GM19351 (cell line): ENCODE measurements at regions not wholly inside any gene's neighbourhood (a gene's known extent, or its start where the extent isn't known, plus 50 kb on each side); places are given as distances from the start of the nearest gene placed in this dataset.
A peak's percentile ranks its signal among the peaks of the same experiment; 100 is the strongest.
"Not testable (repeated sequence)": the region's sequence is repeated elsewhere in the genome, so short reads cannot be mapped to it uniquely, and the experiment has no call there.

ENCODE experiments used
- ATAC-seq: cut with Tn5 transposase; IDR thresholded peaks from one replicate; pipeline ENCODE4 v1.9.1; 2021; ENCODE audit warnings: mild to moderate bottlenecking, moderate library complexity; ENCODE audit not compliant: unreplicated experiment

DNA sequence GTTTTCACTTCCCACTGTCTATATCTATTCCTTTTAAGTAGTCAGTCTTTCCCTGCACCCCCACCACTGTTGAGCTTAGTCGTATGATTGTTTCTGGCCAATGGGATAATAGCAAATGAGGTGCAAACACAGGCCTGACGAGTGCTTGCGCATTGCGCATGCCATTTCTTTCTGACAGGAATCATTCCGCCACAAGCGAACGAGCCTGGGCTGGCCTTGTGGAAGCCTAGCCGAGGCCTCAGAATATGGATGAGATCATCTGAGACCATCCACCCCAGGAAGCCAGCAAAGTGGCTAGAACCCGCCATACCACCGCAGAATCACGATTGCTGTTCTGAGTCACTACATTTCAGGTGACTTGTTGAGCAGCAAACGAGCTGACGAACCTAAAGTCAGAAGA, 52.2 kb upstream of the PRL start:
- no peak for ATAC-seq

DNA sequence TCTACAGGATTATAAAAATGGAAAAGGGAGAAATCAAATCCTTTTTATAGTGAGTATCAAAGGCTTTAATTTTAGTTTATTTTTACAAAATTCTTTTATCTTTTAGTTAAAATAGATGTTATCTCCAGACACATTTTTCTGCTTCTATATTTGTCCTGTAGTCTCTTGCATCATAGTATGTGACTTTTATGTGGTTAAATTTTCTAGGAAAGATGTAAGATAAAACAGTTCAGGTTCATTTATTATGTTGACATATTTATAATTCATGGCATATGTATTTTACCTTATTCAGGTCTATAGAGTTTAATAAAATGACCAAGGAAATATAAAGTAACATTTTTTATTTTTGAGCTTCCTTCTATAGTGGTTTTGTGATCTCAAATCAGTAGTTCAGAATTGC, 52.7 kb upstream of the PRL start:
- no peak for ATAC-seq

DNA sequence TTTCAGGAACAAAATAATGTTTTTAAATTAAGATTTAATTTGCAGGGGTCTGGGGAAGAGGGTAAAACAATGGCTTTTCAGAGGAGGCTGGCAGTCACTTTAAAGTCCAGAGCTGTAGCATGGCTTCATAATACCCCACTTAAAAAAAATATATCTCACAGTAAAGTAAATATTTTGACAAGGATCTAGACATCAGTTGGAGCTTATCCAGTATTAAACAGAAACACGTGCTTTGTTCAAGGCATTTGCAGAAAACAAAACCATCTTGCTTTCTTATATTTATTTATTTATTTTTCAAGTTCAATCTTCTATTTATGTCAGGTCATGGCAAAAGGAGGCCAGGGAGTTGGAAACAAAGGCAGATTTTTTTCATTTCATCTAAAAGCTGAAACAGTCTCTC, 53.3 kb upstream of the PRL start:
- no peak for ATAC-seq

DNA sequence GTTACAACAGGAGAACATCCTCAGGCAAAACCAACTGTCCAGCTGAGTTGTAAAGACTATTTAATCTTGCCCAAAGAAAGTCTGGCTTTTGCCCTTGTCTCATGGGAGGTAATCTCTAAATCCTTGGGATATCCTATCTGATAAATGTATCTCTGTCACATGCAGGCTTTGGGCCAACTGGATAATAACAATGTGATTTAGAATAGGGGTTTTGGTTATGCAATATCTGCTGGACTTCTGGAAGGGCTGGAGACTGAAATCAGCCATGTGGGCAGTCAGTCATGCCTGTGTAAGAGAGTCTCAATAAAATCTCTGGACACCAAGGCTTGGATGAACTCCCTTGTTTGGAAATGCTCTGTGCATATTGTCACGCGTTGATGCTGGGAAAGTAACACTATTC, 56.3 kb upstream of the PRL start:
- no peak for ATAC-seq

DNA sequence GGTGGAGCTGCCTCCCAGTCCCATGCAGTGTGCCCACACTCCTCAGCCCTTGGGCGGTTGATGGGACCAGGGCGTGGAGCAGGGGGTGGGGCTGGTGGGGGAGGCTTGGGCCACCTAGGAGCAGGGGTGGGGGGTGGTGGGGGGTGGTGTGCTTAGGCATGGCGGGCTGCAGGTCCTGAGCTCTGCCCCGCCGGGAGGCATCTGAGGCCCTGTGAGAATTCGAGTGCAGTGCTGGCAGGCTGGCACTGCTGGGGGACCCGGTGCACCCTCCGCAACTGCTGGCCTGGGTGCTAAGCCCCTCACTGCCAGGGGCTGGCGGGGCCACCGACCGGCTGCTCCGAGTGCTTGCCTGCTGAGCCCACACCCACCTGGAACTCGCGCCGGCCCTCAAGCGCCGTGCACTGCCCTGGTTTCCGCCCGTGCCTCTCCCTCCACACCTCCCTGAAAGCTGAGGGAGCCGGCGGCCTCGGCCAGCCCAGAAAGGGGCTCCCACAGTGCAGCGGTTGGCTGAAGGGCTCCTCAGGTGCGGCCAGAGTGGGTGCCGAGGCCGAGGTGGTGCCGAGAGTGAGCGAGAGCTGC, 59.6 kb upstream of the PRL start:
- no peak for ATAC-seq

DNA sequence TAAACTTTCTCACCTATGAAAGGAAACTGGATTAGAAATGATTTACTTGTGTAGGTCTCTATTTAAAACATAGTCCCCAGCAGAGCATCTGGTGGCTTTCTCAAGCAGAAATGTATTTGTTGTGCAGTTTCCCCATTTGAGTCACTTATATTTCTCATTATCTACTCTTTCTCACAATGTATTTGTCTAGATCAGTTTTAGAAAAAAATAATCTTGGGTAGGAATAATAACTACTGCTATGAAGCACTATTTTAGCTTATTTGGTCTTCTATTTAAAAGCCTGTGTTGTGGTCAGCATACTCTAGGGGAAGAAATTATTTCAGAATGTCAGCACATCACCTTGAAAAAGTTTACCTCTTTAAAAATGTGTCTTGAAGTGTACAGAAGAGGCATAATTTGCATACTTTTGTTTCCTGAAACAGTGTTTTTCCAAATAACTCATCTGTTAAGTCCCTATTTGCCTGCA, 60.9 kb upstream of the PRL start:
- ATAC-seq = peak; percentile 55

DNA sequence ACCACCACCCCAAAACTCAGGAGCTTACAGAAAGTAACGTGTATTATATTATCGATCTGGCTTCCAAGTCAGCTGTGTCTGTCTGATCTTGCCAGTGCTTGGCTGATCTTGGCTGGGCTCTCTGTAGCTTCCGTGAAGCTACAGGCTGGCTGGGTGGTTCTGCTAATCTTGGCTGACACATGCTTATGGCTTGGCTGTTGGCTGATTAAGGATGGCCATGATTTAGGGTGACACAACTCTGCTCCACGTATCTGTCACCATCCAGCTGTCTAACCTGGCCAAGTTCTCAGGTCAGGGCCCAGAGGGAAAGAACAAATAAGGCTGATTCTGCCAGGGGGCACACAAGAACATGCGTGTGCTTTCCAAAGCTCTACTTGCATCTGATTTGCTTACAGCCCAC, 64.7 kb upstream of the PRL start:
- no peak for ATAC-seq

DNA sequence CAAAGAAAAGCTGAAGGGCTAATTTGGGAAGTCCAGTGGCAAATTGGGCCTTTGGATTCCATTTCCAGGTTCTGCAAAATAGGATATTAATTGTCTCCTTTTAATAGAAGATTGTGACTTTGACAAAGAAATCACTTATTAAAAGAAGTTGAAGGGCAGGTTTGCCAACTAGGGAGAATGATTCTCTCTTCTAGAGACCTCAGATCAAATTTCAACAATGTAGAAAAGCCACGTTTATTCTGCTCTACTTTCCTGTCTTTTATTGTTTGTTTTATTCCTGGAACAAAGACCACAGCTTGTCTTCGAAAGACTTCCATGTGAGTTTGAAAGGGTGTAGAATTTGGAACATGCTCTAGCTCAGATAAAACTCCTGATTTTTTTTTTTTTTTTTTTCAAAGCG, 65.5 kb upstream of the PRL start:
- no peak for ATAC-seq

DNA sequence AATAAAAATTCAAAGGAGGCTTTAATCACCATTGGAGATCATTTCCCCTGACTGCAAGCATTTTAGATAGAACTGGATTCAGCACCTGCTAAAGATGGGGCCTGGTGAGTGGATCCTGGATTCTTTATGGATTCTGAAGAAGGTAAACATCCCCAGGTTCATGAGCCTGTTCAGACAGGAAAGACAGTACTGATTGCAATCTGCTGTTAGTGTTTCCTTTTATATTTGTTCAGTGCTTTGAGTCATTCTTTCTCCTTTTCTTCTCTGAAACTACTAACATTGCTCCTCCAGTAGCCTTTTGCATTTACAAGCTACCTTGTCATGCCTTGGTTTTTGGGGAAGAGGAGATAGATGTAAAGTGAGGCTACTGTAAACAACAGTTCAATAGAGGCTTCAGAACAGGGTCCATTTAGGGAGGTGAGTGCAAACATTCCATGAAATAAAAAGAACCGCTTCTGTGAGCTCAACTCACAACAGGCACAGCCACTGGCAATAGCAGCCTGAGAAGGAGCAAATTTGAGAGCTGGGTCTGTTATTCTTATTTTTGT, 66.4 kb upstream of the PRL start:
- peak; percentile 20 for ATAC-seq

DNA sequence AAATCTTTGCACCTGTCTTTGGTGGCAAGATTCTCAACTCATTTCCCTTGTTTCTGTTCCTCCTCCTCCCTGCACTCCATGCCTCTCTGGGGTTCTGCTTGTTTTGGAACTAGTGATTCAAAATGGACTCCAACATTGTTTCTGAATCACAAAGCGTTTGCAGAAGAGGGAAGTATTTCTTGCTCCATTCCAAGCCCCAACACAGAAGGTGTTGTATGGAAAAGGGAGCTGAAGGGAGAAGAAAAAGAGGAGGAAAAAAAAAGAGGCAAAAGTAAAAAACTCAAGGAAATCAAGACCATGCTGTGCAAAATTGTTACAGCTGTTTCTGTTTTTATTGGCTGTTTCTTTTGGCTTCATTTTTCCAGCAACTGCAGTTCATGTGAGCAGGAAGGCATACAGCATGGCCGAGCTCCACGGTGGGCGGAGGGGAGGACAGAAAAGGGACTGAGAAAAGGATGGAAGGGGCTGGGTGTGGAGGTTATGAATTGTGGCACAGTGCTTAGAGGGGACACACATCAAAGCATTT, 66.9 kb upstream of the PRL start:
- ATAC-seq = peak; percentile 42

DNA sequence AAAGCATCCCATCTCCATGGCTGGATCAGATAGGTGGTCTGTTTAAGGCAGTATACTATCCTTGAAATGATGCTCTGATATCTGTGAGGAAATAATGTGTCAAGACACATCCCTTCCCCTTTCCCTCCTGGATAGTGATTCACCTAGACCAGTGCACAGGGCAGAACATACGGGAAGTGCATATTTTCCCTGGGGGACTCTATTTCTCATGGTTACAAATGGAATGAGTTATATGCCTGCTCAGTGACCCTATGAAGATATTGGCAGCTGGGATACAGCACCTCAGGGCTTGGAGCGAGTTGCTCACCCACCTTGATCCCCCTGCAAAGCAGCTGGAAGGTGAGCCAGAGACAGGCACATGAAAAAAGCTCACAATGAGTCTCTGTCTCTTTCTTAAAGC, 67.5 kb upstream of the PRL start:
- no peak for ATAC-seq

DNA sequence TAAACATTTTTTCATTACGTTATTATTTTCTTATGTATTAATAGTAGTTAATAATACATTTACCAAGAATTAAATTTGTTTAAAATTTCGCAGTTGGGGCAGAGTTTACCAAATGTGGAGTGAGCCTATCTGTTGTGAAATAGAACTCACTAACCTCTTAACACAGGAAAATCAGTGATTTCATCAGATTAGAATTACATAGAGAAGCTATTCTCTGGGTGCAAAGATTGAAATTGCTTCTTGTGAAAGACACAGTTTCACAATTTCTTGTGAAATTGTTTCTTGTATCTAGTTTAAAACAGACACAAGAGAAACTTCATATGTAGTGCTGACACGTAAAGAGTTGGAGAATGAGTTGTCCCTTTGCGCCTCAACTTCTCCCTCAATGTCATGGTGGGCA, 69.4 kb upstream of the PRL start:
- ATAC-seq = no peak

DNA sequence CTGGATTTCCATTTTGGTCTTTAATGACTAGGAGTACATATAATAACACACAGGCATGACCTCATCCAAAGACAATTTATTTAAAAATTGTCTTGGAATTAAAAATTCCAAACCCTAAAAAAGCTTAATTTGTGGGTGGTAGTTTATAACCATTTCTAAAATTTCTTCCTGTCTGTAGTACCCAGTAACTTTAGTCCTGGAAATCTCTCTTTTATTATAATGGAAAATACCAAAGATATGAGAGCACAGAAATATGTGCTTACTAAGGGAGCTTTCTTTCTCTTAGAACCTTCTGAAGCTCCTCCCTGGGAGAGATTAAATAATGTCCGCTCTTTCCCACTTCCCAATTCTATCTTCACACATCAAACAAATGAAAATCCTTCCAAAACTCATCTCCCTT, 70.5 kb upstream of the PRL start:
- ATAC-seq = no peak

DNA sequence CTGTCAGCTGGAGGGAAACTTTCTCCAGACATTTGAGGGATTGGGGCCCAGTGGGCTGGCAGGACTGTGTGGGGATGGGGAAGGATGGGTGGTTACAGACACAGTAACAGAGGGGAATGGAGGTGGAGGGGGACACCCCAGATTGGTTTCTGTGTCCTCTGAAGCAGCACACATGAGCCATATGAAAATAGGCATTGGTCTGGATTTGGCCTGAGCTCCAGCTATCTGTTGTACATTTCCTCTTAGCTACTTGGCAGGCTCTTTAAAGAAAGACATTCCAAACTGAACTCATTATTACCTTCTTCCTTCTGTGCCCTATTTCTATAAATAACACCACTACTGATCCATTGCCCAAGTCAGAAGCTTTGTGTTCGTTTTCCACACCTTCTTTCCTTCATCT, 72.0 kb upstream of the PRL start:
- ATAC-seq = no peak

DNA sequence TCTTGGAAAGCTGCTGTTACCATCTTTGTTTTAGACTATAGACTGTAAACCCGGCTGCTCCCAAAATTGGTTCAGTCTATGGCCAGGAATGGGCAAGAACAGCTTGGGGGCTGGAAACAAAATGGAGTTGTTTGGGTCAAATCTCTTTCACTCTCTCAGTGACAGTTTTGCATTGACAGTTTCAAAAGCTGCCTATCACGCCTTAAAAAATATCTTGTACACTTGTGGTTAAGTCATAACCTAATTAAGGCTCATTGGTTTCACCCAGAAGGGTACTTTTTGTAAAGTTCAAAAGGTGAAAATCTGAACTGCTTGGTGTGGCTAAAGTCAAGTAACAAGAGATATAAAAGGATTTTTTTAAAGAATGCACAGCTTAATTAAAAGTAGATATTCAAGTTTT, 76.1 kb upstream of the PRL start:
- peak; percentile 95 for ATAC-seq

DNA sequence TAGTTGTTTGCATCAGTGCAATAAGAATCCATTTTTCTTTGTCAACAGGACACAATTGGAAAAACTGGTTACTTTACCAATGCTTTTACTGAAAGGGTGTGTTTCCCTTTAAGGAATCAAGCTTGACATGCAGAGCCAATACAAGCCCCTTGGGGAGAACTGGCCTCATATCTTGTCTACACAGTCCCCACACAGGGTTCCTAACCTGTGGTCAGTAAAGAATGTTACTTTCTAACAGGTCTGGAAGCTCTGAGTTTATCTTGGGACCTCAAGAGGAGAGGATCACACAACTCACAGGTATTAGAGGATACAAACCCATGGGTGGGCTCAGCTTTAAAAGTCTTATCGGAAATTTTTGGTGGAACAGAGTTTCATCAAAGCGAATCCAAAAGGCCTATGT, 78.1 kb upstream of the PRL start:
- ATAC-seq = not testable (repeated sequence)

DNA sequence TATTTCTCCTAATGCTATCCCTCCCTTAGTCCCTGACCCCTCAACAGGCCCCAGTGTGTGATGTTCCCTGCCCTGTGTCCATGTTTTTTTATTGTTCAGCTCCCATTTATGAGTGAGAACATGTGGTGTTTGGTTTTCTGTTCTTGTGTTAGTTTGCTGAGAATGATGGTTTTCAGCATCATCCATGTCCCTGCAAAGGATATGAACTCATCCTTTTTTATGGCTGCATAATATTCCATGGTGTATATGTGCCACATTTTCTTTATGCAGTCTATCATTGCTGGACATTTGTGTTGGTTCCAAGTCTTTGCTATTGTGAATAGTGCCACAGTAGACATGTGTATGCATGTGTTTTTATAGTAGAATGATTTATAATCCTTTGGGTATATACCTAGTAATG, 79.5 kb upstream of the PRL start:
- ATAC-seq = not testable (repeated sequence)

DNA sequence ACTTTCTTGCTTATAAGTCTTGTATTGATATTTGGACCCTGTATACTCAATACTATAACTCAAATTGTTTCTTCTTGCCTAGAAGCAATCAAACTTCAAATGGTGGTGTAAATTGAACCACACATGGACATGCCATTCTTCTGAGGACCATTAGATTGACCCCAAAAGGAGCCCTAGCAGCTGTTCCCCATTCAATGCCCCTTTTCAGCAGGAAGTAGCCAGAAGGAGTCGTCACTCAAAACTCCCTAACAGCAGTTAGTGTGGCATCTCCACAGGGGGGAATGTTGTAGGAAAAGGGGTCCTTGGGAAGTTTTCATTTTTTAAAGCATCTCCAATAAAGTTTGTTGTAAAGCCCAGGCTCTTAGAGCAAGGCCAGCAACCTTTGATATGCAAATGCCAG, 81.7 kb upstream of the PRL start:
- ATAC-seq = not testable (repeated sequence)

DNA sequence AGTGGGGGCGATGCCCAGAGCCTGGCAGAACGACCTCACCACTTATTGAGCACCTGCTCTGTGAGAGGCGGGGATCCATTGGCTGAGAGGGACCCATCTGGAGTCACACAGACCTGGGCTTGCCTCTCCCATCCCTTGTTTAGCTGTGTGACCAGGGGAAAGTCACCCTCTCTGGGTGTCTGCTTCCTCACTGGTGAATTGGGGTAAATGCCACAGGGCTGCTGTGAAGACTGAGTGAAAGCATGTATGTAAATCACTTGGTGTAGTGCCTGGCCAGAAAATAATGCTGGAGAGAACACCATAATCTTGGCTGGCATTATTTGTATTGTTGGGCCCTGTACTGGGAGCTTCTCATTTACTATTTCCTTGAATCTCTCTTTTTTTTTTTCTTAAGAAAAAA, 83.4 kb upstream of the PRL start:
- ATAC-seq = no peak

DNA sequence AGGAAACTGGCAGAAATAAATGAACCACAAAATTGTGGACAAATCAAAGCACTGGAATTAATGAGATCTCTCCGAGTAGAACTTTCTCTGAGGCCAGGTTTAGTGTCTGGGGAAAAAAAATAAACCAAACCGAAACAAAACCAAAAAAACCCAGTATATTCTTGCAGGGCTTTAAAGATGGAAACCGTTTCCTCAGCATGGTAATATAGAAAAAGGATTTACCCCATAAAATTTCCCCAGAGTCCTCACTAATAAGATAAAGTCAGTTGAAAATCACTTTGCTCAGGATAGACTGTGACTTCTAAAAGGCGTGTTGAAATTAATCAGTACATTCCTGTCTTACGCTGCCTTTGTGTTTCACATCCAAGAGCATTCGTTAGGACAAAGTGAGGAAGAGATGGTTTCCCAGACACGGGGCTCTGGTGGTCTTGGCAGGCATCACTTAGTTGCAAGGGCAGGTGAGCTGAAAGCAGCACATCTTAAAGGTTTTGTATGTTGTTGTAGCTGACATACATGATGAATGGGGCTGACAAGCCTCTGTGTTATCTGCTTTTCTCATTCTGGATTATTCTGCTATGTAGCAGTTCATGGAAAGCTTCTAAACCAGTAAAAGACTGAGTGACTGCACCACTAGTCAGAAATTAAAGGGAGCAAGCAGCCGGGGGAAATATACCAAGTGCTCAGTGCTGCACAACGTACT, 85.2 kb upstream of the PRL start:
- ATAC-seq = no peak

DNA sequence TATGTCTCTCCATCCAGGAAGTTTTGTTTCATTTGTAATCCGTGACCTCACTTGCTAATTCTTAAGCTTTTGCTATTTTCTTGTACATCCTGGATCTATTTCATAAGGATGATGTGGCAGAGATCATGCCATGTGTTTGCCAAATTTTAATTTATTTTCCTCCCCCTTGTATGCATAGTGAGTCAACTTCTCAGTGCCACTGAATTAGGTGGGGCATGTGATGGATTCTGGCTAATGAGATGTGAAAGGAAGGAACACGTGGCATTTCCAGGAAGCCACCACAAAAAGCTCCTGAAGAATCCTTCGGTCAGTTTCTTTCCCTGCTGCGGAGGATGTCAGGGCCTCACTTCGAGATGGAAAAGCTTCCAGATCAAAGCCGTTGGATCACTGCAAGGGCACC, 86.2 kb upstream of the PRL start:
- no peak for ATAC-seq

DNA sequence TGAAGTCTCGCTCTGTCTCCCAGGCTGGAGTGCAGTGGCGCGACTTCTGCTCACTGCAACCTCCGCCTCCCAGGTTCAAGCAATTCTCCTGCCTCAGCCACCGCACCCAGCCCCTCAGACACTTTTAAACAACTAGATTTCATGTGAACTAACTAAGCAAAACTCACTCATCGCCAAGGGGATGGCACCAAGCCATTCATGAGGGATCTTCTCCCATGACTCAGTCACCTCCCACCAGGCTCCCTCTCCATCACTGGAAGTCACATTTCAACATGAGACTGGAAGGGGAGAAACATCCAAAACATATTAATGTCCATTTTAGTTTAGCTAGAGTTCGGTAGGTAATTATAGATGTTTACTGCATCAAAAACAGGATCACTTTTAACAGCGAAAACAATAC, 95.9 kb upstream of the PRL start:
- no peak for ATAC-seq
